HepG2 (cell line): ENCODE measurements at regions not wholly inside any gene's neighbourhood (a gene's known extent, or its start where the extent isn't known, plus 50 kb on each side); places are given as distances from the start of the nearest gene placed in this dataset.

Experiments used
- ARNT2 ChIP-seq: sonication (generic); formaldehyde crosslinking; IDR thresholded peaks from 2 replicates; pipeline ENCODE4 v1.8.0; 2022; ENCODE audit warnings: mild to moderate bottlenecking, low read depth, missing genetic modification reagents, moderate library complexity
- ATF4 ChIP-seq, 2 experiments: fragments of 450-650 bp in 1 of 2; sonication (generic) in 1 of 2; formaldehyde crosslinking; IDR thresholded peaks; 2 replicates each; pipeline versions ENCODE4 v1.5.0 to v1.8.0; 2020 to 2022; ENCODE audit warnings: mild to moderate bottlenecking in 1 of 2, missing genetic modification reagents in 1 of 2
- E2F2 ChIP-seq: sonication (generic); formaldehyde crosslinking; IDR thresholded peaks from 2 replicates; pipeline ENCODE4 v1.4.0; 2020; ENCODE audit warnings: missing genetic modification reagents, borderline replicate concordance
- HNRNPH1 ChIP-seq: fragments of 200-400 bp; formaldehyde crosslinking; optimal IDR thresholded peaks from 2 replicates; pipeline ENCODE3; 2017; ENCODE audit warnings: mild to moderate bottlenecking, low read depth, low read length
- ISX ChIP-seq: sonication (generic); formaldehyde crosslinking; conservative IDR thresholded peaks from 2 replicates; pipeline ENCODE4 v1.5.0; 2020; ENCODE audit warnings: missing genetic modification reagents
- NFKB2 ChIP-seq: sonication (generic); formaldehyde crosslinking; IDR thresholded peaks from 2 replicates; pipeline ENCODE4 v1.4.0; 2020; ENCODE audit warnings: missing genetic modification reagents, borderline replicate concordance
- ONECUT2 ChIP-seq: sonication (generic); formaldehyde crosslinking; IDR thresholded peaks from 2 replicates; pipeline ENCODE4 v1.4.0; 2020; ENCODE audit warnings: missing genetic modification reagents
- PBX2 ChIP-seq: IDR thresholded peaks from 2 replicates; pipeline ENCODE4 v1.6.1; 2016; ENCODE audit warnings: control low read depth
- STAT5B ChIP-seq: sonication (generic); formaldehyde crosslinking; IDR thresholded peaks from 2 replicates; pipeline ENCODE4 v1.4.0; 2020; ENCODE audit warnings: missing genetic modification reagents
- THAP11 ChIP-seq: IDR thresholded peaks from 2 replicates; pipeline ENCODE4 v1.6.1; 2016; ENCODE audit warnings: missing biosample characterization, missing genetic modification reagents
- XRCC5 ChIP-seq: fragments of 200-400 bp; formaldehyde crosslinking; optimal IDR thresholded peaks from 2 replicates; pipeline ENCODE3; 2017; ENCODE audit warnings: mild to moderate bottlenecking, low read length
- ZBTB7B ChIP-seq: sonication (generic); formaldehyde crosslinking; IDR thresholded peaks from 2 replicates; pipeline ENCODE4 v1.4.0; 2020; ENCODE audit warnings: missing genetic modification reagents
- ZFP36L1 ChIP-seq: sonication (generic); formaldehyde crosslinking; IDR thresholded peaks from 2 replicates; pipeline ENCODE4 v1.8.0; 2022; ENCODE audit warnings: mild to moderate bottlenecking, missing genetic modification reagents, moderate library complexity
- ZFYVE20 ChIP-seq: sonication (generic); formaldehyde crosslinking; IDR thresholded peaks from 2 replicates; pipeline ENCODE4 v1.8.0; 2023; ENCODE audit warnings: low read depth, mild to moderate bottlenecking, moderate library complexity, missing genetic modification reagents, borderline replicate concordance
- ZNF251 ChIP-seq: sonication (generic); formaldehyde crosslinking; IDR thresholded peaks from 2 replicates; pipeline ENCODE4 v1.9.0; 2021; ENCODE audit warnings: mild to moderate bottlenecking, missing genetic modification reagents
- ZNF281 ChIP-seq: sonication (generic); formaldehyde crosslinking; IDR thresholded peaks from 2 replicates; pipeline ENCODE4 v1.4.0; 2020; ENCODE audit warnings: missing genetic modification reagents, borderline replicate concordance
- ZNF333 ChIP-seq: sonication (generic); formaldehyde crosslinking; IDR thresholded peaks from 2 replicates; pipeline ENCODE4 v1.4.0; 2020; ENCODE audit warnings: mild to moderate bottlenecking, missing genetic modification reagents, borderline replicate concordance
- ZNF367 ChIP-seq: sonication (generic); formaldehyde crosslinking; IDR thresholded peaks from 2 replicates; pipeline ENCODE4 v1.4.0; 2020; ENCODE audit warnings: missing genetic modification reagents, borderline replicate concordance
- ZNF614 ChIP-seq: IDR thresholded peaks from 2 replicates; pipeline ENCODE4 v1.6.1; 2018; ENCODE audit warnings: missing biosample characterization, missing genetic modification reagents, inconsistent platforms, borderline replicate concordance
- ZNF629 ChIP-seq: sonication (generic); formaldehyde crosslinking; conservative IDR thresholded peaks from 2 replicates; pipeline ENCODE4 v1.5.0; 2020; ENCODE audit warnings: missing genetic modification reagents
- ZNF737 ChIP-seq: sonication (generic); formaldehyde crosslinking; IDR thresholded peaks from 2 replicates; pipeline ENCODE4 v1.5.0; 2020; ENCODE audit warnings: missing genetic modification reagents, mild to moderate bottlenecking, borderline replicate concordance
- ZNF777 ChIP-seq: sonication (generic); formaldehyde crosslinking; IDR thresholded peaks from 2 replicates; pipeline ENCODE4 v1.4.0; 2020; ENCODE audit warnings: missing genetic modification reagents
- ZSCAN22 ChIP-seq: sonication (generic); formaldehyde crosslinking; IDR thresholded peaks from 2 replicates; pipeline ENCODE4 v1.4.0; 2020; ENCODE audit warnings: mild to moderate bottlenecking, missing genetic modification reagents

- no peak for TF ChIP-seq NFKB2
- TF ChIP-seq ZNF629 (CRISPR knock-in tag): peak; percentile 38; the same call in 1 of the 2 replicates
- peak; percentile 10; the same call in 1 of the 2 replicates for TF ChIP-seq ONECUT2 (CRISPR knock-in tag)
- TF ChIP-seq XRCC5: peak; percentile 87
- TF ChIP-seq STAT5B (CRISPR knock-in tag): 0 out of 2 replicates have a peak, but pooled peaks have one; percentile 30
- TF ChIP-seq ZNF367 (CRISPR knock-in tag): no peak
- TF ChIP-seq ATF4 (CRISPR knock-in tag; IDR thresholded peaks at IDR 0.05): peak in 1 of 2 experiments; percentile 18; a peak in 1 of 4 replicates
- peak; percentile 59 for TF ChIP-seq ZBTB7B (CRISPR knock-in tag)
- TF ChIP-seq ISX (CRISPR knock-in tag): no peak
- TF ChIP-seq ZNF281: peak; percentile 53; the same call in 1 of the 2 replicates
- TF ChIP-seq ZNF737 (CRISPR knock-in tag): no peak
- no peak for TF ChIP-seq ZNF251 (CRISPR knock-in tag)
- 0 out of 2 replicates have a peak, but pooled peaks have one; percentile 84 for TF ChIP-seq ZFP36L1 (CRISPR knock-in tag)
- no peak for TF ChIP-seq PBX2 (CRISPR knock-in tag)
- no peak for TF ChIP-seq ZFYVE20 (CRISPR knock-in tag)
- no peak for TF ChIP-seq ZNF333 (CRISPR knock-in tag)
- no peak for TF ChIP-seq HNRNPH1
- 0 out of 2 replicates have a peak, but pooled peaks have one; percentile 35 for TF ChIP-seq THAP11 (CRISPR knock-in tag)
- peak; percentile 65; the same call in 1 of the 2 replicates for TF ChIP-seq ARNT2 (CRISPR knock-in tag)
- no peak for TF ChIP-seq E2F2 (CRISPR knock-in tag)
- peak; percentile 81 for TF ChIP-seq ZNF614 (CRISPR knock-in tag)
- no peak for TF ChIP-seq ZSCAN22 (CRISPR knock-in tag)
- TF ChIP-seq ZNF777: 0 out of 2 replicates have a peak, but pooled peaks have one; percentile 22
Measured at GRCh38 chr17:68759343-68760140, 158.4 kb upstream of the FAM20A start (continued).
